ENCODE measurements at regions not wholly inside any gene's neighbourhood (a gene's known extent, or its start where the extent isn't known, plus 50 kb on each side); places are given as distances from the start of the nearest gene placed in this dataset.

- DNase-seq (ENCODE audit: low read depth) = no peak
- no peak overlapping the region for H3K4me3 ChIP-seq (ENCODE audit: low read depth, low read length)
- no peak for TF ChIP-seq CTCF (conservative IDR thresholded peaks at IDR 0.05; ENCODE audit: low read depth, low read length)
Measured at GRCh38 chr22:44650806-44651205, 51.2 kb upstream of the PRR5 start.

- H3K4me3 ChIP-seq (ENCODE audit: low read depth, low read length) = no peak overlapping the region
- no peak for DNase-seq (ENCODE audit: low read depth)
- TF ChIP-seq CTCF (conservative IDR thresholded peaks at IDR 0.05; ENCODE audit: low read depth, low read length) = no peak
Measured at GRCh38 chr22:44648821-44649565, 53.0 kb upstream of the PRR5 start.

GRCh38 chr22:44648085-44648820 lies 53.8 kb upstream of the PRR5 start:
- no peak overlapping the region for H3K4me3 ChIP-seq (ENCODE audit: low read depth, low read length)

GRCh38 chr22:44647141-44647540 lies 54.9 kb upstream of the PRR5 start:
- no peak overlapping the region for H3K4me3 ChIP-seq (ENCODE audit: low read depth, low read length)
- DNase-seq (ENCODE audit: low read depth) = no peak
- no peak for TF ChIP-seq CTCF (conservative IDR thresholded peaks at IDR 0.05; ENCODE audit: low read depth, low read length)

More at GRCh38 chr22:44648085-44648820, 53.8 kb upstream of the PRR5 start:
- no peak for DNase-seq (ENCODE audit: low read depth)
- no peak for TF ChIP-seq CTCF (conservative IDR thresholded peaks at IDR 0.05; ENCODE audit: low read depth, low read length)

- no peak for TF ChIP-seq CTCF (conservative IDR thresholded peaks at IDR 0.05; ENCODE audit: low read depth, low read length)
- H3K4me3 ChIP-seq (ENCODE audit: low read depth, low read length) = no peak overlapping the region
- no peak for DNase-seq (ENCODE audit: low read depth)
Measured at GRCh38 chr22:44646668-44647067, 55.3 kb upstream of the PRR5 start.

- H3K4me3 ChIP-seq (ENCODE audit: low read depth, low read length) = no peak overlapping the region
- no peak for TF ChIP-seq CTCF (conservative IDR thresholded peaks at IDR 0.05; ENCODE audit: low read depth, low read length)
- DNase-seq (ENCODE audit: low read depth) = no peak
Measured at GRCh38 chr22:44646141-44646540, 55.9 kb upstream of the PRR5 start.
